HG02981 (cell line): ENCODE measurements at regions not wholly inside any gene's neighbourhood (a gene's known extent, or its start where the extent isn't known, plus 50 kb on each side); places are given as distances from the start of the nearest gene placed in this dataset.

Experiments
- ATAC-seq: cut with Tn5 transposase; IDR thresholded peaks from one replicate; pipeline ENCODE4 v1.9.1; 2021; ENCODE audit warnings: mild to moderate bottlenecking, moderate library complexity; ENCODE audit not compliant: unreplicated experiment

DNA sequence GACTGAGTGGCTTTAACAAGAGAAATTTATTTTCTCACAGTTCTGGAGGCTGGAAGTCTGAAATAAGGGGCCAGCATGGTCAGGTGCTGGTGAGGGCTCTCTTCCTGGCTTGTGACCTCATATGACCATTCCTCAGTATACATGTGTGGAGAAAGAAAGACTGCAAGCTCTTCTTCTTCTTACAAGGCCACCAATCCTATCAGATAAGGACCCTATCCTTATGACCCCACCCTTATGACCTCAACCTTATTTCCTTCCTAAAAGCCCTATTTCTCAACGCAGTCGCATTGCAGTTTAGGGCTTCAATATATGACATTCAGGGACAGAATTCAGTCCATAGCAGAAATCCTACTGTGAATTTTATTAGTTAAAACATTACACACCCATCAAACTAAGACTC, 124.4 kb upstream of the RAG2 start:
- no peak for ATAC-seq

DNA sequence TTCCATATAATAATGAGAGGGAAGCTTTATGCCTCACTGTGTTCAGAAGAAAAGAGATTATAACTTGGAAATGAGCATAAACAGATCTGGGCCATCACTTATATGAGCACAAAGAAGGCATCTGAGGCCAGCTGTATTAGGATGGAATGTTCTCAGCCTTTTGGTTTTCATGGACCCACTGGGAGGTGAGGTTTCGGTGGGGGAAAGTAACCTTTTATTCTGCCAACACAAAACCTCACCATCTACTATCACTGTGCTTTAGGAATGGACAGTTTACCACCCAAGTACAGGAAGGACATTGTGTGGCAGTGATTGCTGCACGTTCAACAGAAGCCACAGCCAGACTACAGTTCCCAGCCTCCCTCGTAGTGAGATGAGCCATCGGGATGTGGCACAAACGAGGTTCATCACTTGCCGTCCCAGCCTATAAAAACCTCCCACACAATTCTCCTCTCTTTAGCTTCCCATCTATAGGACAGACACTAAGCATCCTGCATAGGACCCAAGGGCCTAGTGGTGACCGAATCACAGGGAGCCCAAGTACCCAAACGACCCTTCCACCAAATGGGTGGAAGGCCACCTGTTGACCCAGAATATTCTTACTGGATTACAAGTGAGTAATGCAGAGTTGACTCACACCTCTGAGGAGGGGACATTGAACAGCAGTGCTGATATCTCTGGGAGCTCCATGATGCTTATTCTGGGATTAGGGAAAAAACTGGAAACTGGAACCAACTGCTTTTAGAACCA, 121.5 kb upstream of the RAG2 start:
- no peak for ATAC-seq

DNA sequence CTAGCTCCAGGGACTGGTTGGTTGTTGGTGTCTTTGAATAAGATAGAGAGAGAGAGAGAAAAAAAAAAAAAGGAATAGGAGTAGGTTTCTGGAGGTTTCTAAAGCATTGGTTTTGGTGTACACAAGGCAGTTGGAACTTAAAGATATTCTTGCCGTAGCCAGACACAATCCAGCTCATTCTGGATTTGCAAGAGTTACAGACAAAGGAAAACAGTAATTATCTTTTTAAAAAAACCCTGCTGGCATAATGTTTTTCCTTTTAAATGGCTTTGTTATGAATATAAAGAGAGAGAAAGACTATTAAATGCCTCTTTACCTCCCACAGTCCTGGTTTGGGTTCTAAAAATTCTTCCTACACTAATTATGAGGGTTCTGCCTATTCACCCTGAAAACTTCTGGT, 120.4 kb upstream of the RAG2 start:
- ATAC-seq: no peak

DNA sequence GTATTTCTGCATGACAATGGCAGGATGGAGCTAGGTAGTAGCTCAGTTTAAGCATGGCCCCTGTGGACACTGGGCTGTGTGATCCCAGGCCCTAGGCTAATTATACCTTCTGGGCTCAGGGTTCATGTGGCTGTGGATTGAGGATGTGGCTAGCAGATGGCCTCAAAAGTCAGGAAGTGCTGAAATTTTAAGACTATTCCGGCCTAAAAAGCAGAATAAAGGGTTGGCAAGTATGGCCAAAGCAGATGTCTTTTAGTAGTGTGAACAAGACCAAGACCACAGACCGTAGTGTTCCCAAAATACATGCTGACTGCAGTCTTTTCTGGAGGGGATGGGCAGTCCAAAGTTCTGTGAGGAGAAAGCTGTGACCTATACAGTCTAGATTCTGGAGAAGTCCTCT, 115.7 kb upstream of the RAG2 start:
- no peak for ATAC-seq

DNA sequence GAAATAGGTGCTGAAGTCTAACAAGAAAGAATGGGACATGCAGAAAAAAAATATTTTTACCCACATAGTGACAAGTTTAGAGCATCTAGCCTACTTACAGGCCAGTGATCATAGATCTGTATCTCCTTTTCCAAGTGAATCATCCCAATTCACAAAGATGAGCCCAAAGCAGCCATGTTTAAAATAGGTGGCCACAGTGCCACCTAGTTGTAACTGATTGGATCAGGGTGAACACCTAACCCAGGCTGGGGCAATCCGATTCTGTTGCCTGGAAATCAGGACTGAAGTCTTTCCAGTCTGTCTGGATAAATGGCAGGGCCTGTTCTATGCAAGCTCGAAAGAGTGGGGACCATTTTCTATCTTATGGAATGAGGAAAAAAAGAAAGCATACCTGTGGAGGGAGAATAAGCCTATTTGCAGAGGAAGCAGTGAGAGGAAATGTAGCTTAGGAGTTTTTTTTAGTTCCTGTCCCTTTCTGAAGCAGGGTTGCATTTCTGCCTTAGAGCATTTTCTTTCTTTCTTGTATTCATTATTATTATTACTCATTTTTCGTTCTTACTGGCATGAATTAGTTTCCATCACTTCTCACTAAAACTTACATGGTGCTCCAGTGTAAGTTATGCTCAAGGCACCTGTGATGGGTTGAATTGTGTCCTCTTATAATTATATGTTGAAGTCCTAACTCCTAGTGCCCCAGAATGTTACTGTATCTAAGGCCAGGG, 113.2 kb upstream of the RAG2 start:
- no peak for ATAC-seq
